Fibroblast of upper back skin (primary cell): ENCODE measurements at regions not wholly inside any gene's neighbourhood (a gene's known extent, or its start where the extent isn't known, plus 50 kb on each side); places are given as distances from the start of the nearest gene placed in this dataset.
"Not testable (repeated sequence)": the region's sequence is repeated elsewhere in the genome, so short reads cannot be mapped to it uniquely, and the experiment has no call there.

Experiments used
- DNase-seq: peaks from one replicate; pipeline ENCODE4 v3.0.0-alpha.2; 2013

GRCh38 chr2:103387888-103388287 lies 626.1 kb downstream of the TMEM182 start:
- DNase-seq: no peak

GRCh38 chr2:103396152-103396551 lies 634.3 kb downstream of the TMEM182 start:
- no peak for DNase-seq

GRCh38 chr2:103401621-103402020 lies 639.8 kb downstream of the TMEM182 start:
- peak; percentile 69 for DNase-seq

- no peak for DNase-seq
These were observed 640.5 kb downstream of the TMEM182 start for GRCh38 chr2:103402336-103402735.

- no peak for DNase-seq
These were observed 641.1 kb downstream of the TMEM182 start for GRCh38 chr2:103402944-103403343.

GRCh38 chr2:103403388-103403787 lies 641.6 kb downstream of the TMEM182 start:
- not testable (repeated sequence) for DNase-seq

GRCh38 chr2:103410221-103410620 lies 648.4 kb downstream of the TMEM182 start:
- DNase-seq: no peak

GRCh38 chr2:103419506-103419905 lies 657.7 kb downstream of the TMEM182 start:
- DNase-seq: no peak

- no peak for DNase-seq
These were observed 661.3 kb downstream of the TMEM182 start for GRCh38 chr2:103423100-103423499.

GRCh38 chr2:103427567-103427966 lies 665.7 kb downstream of the TMEM182 start:
- DNase-seq: no peak

- DNase-seq: no peak
These were observed 668.4 kb downstream of the TMEM182 start for GRCh38 chr2:103430191-103430590.

- no peak for DNase-seq
These were observed 673.2 kb downstream of the TMEM182 start for GRCh38 chr2:103435010-103435409.

- DNase-seq: no peak
These were observed 675.3 kb downstream of the TMEM182 start for GRCh38 chr2:103437161-103437560.

GRCh38 chr2:103445347-103445746 lies 683.5 kb downstream of the TMEM182 start:
- no peak for DNase-seq

- no peak for DNase-seq
These were observed 686.7 kb downstream of the TMEM182 start for GRCh38 chr2:103448495-103448894.

GRCh38 chr2:103451283-103451682 lies 689.5 kb downstream of the TMEM182 start:
- no peak for DNase-seq

GRCh38 chr2:103459283-103459682 lies 697.5 kb downstream of the TMEM182 start:
- DNase-seq: no peak

GRCh38 chr2:103462101-103462500 lies 700.3 kb downstream of the TMEM182 start:
- no peak for DNase-seq

- no peak for DNase-seq
These were observed 700.9 kb downstream of the TMEM182 start for GRCh38 chr2:103462712-103463111.

GRCh38 chr2:103464831-103465230 lies 703.0 kb downstream of the TMEM182 start:
- DNase-seq: no peak

- DNase-seq: no peak
These were observed 708.0 kb downstream of the TMEM182 start for GRCh38 chr2:103469800-103470199.

- no peak for DNase-seq
These were observed 723.1 kb downstream of the TMEM182 start for GRCh38 chr2:103484906-103485305.

GRCh38 chr2:103496850-103497249 lies 735.0 kb downstream of the TMEM182 start:
- DNase-seq: no peak

- DNase-seq: no peak
These were observed 745.0 kb downstream of the TMEM182 start for GRCh38 chr2:103506812-103507211.

- DNase-seq: no peak
These were observed 750.6 kb downstream of the TMEM182 start for GRCh38 chr2:103512442-103512841.

GRCh38 chr2:103520547-103520946 lies 758.7 kb downstream of the TMEM182 start:
- DNase-seq: no peak
